GM18909 (cell line): ENCODE measurements at regions not wholly inside any gene's neighbourhood (a gene's known extent, or its start where the extent isn't known, plus 50 kb on each side); places are given as distances from the start of the nearest gene placed in this dataset.
A peak's percentile ranks its signal among the peaks of the same experiment; 100 is the strongest.

ENCODE experiments used
- ATAC-seq: cut with Tn5 transposase; IDR thresholded peaks from one replicate; pipeline ENCODE4 v1.9.1; 2021; ENCODE audit warnings: mild to moderate bottlenecking; ENCODE audit not compliant: unreplicated experiment, poor library complexity

- no peak for ATAC-seq
Observed at GRCh38 chr7:145031162-145031561, 195.3 kb upstream of the TPK1 start.

GRCh38 chr7:145030754-145031153, 194.9 kb upstream of the TPK1 start:
- ATAC-seq, result no peak

GRCh38 chr7:145020454-145020853, 184.6 kb upstream of the TPK1 start:
- no peak for ATAC-seq

DNA sequence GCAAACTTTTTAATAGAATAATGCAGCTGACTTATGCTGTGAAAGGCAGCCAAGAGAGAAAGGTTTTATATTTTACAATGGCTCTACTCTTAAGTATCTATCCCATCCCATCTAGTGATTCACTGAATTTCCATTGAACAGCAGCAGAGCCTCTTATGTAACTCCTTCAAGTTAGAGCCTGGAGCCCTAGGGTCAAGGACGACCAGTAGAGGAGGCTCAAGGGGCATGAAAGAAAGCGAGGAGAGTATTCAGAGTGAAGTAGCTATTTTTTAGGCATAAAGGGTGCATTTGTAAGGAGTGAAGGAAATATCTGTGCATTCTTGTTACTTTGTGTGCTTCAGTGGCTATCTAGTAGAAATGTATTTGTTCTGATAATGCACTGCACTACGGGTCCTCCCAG, 180.2 kb upstream of the TPK1 start:
- ATAC-seq, result no peak

DNA sequence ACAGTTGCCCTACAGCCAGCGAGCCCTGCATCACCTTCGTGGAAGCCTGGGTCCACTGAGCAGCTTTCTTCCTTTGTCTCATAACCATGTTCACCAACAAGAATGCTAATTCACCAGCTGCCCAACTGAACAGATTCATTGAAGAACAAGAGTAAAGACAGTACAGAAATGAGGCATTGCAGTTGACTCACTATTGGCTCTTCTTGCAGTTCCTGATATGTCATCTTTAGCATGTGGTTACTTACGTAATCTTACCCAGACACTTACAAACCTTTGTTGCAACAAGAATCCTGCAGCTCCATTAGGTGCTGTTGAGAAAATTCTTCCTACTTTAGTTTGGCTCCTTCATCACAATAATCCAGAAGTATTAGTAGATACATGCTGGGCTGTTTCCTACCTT, 174.0 kb upstream of the TPK1 start:
- no peak for ATAC-seq

- ATAC-seq, result no peak
Observed at GRCh38 chr7:145005601-145006000, 169.7 kb upstream of the TPK1 start.

DNA sequence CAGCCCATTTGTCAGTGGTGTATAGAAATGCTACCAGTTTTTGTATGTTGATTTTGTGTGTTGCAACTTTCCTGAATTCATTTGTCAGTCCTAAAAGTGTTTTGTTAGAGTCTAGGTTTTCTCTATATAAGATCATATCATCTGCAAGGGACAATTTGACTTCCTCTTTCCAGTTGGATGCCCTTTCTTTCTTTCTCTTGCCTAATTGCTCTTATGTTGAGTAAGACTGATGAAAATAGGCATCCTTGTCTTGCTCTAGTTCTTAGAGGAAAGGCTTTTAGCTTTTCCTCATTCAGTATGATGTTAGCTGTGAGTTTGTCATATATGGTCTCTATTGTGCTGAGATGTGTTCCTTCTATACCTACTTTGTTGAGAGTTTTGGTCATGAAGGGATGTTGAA, 161.7 kb upstream of the TPK1 start:
- no peak for ATAC-seq

DNA sequence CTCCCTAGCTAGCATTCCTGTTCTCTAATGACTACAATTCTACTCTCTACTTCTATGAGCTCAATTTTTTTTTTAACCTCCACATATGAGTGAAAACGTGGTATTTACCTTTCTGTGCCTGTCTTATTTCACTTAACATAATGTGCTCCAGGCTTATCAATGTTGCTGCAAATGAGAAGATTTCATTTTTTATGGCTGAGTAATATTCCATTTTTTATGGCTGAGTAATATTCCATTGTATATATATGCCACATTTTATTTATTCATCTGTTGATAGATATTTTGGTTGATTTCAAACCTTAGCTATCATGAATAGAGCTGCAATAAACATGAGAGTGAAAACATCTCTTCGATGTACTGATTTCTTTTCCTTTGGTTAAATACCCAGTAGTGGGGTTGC, 159.6 kb upstream of the TPK1 start:
- no peak for ATAC-seq

DNA sequence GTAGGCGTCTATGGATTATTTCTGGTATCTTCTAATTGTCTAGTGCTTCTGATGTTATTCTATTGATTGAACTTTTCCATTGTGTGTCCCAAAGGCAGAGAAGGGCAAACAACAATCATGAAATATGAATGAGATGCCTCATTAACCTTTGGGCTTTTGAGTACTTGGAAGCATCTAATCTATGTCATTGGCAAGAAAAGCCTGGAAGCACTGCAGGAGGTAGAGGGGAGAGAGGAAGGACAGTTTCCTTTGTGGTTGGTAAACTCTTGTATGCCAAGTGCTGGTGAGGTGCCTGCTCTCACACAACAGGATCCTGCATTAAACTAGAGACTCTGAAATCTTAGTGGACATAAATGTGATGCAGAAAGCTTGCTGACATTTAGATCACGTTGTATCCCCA, 155.2 kb upstream of the TPK1 start:
- no peak for ATAC-seq

DNA sequence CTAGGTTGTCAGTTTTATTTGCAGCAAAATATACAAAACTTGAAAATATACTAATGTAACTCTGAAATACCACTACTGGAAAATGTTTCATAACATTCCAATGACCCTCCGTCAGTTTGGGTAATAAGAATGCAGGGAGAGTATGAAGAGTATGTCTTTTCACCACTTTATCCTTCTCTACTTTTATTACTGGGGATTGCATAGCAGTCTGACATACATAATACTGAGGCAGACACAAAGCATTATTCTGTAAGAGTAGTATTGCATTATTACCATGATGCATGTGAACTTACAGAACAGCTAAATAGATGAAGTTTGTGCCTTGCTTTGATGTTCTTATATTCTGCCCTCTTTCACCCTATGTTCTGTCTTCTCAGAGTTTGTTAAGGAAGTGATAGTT, 151.8 kb upstream of the TPK1 start:
- no peak for ATAC-seq

DNA sequence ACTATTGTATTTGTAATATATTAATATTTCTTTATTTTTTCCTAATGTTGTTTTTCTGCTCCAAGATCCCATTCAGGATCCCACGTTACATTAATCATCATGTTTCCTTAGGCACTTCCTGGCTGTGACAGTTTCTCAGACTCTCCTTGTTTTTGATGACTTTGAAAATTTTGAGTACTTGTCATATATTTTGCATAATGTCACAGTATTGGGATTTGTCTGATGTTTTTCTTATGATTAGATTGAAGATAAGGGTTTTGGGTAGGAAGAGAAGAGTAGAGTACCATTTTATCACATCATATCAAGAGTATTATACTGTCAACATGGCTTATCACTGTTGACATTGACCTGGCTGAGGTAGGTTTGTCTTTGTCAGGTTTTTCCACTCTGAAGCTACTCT, 146.3 kb upstream of the TPK1 start:
- ATAC-seq, result no peak

DNA sequence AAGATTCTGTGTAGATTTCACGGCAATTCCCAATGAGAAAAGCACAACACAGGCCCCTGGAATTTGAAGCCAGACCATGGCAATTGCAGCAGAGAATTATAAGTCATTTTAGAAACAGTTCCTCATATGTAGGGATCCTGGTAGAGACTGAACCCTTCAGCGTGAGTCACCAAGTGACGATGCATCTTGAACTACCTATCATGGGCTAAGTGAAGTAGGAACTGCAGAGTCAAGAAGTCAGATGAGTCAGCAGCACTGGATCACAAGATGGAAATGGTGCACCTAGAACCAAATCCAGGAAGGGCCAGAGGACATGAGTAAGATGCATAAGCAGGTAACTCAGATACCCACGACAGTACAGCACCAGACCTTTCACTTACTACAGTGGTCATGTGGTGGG, 140.0 kb upstream of the TPK1 start:
- no peak for ATAC-seq

- ATAC-seq, result peak; percentile 46
Observed at GRCh38 chr7:144969787-144970186, 133.9 kb upstream of the TPK1 start.

GRCh38 chr7:144960763-144961162, 124.9 kb upstream of the TPK1 start:
- ATAC-seq, result no peak

DNA sequence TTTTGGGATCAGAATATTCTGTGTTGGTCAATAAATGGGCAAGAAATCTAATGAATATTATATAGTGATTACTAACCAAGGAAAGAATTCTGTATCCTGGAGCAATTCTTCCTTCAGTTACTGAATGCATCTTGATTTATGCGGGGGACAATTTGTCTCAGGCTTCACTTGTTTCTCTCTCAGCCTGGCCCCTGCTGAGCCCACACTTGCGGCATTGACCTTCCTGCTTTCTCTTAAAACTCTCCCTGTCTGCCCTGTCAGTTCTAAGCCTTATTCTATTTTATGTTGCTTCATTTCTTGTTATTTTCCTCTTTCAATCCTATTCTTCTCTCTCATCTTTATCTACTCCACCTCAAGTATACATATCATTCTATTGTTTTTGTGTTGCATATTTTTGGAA, 122.1 kb upstream of the TPK1 start:
- no peak for ATAC-seq

GRCh38 chr7:144955422-144955821, 119.6 kb upstream of the TPK1 start:
- no peak for ATAC-seq

GRCh38 chr7:144941127-144941526, 105.3 kb upstream of the TPK1 start:
- no peak for ATAC-seq

GRCh38 chr7:144937199-144937598, 101.3 kb upstream of the TPK1 start:
- ATAC-seq, result no peak

DNA sequence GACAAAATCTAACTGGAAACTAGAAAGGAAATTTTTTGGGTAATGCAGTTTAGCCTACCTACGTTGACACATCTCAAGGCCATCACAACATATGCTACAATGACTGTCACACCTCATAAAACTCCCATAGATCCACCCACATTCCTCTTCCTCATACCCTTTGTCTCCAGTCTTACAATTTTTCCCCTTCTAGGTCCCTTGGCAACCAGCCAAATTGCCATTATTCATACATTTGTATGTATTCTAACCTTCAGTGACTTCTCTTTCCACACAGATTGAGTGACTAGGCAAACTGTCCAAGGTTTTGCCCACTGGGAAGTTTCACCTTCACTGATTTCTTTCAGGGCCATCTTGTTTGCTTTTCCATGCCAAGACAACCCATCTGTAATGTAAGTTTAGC, 100.5 kb upstream of the TPK1 start:
- ATAC-seq, result no peak

DNA sequence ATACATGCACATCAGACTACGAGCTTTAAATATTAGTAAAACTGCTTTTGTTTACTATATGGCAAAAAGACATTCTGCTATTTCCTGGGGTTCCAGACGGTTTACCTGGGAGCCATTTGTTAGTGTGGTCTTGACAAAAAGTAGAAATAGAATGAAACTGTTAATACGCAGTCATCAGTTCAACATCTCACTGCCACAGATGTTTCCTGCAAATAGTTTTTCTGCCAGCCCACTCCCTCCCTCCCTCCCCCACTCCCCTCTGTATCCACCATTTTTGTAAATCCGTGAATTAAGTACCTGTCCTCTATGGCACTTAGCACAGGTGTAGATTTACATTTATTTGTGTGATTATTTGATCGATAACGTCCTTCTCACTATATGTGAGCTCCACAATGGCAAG, 74.6 kb upstream of the TPK1 start:
- ATAC-seq, result no peak

GRCh38 chr7:144908943-144909556, 73.2 kb upstream of the TPK1 start:
- no peak for ATAC-seq

DNA sequence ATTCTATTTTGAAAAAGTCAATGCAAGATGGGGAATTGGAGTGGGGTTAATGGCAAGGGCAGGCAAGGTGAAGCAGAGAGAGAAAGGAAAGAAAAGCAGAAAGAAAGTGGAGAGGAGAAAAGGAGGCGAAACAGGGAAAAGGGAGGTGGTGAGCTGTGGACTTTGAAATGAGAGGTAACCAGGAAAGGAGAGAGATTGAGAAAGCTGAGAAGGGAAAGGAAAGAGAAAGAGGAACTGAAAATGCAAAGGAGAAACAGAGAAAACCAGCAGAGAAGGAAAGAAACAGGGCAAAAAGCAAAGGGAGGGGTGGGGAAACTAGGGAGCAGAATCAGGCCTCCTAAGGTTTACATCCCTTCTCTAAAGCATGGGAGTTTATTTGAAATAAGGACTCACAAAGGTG, 72.5 kb upstream of the TPK1 start:
- no peak for ATAC-seq

GRCh38 chr7:144907577-144907976, 71.7 kb upstream of the TPK1 start:
- ATAC-seq, result peak; percentile 85
